ENCODE measurements at regions not wholly inside any gene's neighbourhood (a gene's known extent, or its start where the extent isn't known, plus 50 kb on each side); places are given as distances from the start of the nearest gene placed in this dataset.
"Not testable (repeated sequence)": the region's sequence is repeated elsewhere in the genome, so short reads cannot be mapped to it uniquely, and the experiment has no call there.

DNA sequence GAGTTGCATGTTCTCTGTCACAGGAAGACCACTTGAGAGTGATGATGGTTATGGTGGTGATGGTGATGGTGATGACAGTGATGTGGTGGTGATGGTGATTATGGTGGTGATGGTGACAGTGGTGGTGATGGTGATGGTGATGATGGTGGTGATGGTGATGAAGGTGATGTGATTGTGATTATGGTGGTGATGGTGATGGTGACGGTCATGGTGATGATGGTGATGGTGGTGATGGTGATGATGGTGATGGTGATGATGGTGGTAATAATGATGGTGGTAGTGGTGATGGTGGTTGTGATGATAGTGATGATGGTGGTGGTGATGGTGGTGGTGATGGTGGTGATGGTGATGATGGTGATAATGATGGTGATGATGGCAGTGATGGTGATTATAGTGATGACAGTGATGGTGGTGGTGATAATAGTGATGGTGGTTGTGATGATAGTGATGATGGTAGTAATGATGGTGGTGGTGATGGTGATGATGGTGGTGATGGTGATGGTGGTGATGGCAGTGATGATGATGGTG is 93.7 kb downstream of the ASB1 start:
- no peak for DNase-seq (ENCODE audit: low read depth in 2 of 3, low spot score in 2 of 3)

DNA sequence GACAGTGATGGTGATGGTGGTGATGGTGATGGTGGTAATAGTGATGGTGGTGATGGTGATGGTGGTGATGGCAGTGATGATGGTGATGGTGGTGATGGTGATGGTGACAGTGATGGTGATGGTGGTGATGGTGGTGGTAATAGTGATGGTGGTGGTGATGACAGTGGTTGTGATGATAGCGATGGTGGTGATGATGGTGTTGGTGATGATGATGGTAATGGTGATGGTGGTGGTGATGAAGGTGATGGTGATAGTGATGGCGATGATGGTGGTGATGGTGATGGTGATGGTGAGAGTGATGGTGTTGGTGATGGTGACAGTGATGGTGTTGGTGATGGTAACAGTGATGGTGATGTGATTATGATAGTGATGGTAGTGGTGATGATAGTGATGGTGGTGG is 94.3 kb downstream of the ASB1 start:
- no peak for DNase-seq (ENCODE audit: low read depth in 2 of 3, low spot score in 2 of 3)

DNA sequence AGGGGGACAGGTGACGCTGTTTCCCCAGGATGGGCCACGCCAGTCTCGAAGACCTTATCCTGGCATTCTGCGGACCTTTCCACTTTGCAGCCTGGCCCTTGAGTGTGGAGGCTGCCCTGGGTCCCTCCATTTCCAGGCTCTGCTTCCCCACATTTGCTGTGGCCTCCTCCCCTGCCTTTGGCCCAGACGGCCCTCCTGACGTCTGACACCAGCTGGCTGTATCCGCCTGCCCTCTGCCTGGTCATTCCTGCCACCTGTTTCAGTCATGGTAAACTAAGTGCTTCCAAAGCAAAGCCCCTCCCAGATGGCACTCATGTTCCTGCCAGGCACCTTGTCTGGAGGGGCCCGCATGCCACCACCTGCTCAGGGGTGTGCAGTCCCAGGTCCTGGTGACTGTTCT is 95.1 kb downstream of the ASB1 start:
- DNase-seq (ENCODE audit: low read depth in 2 of 3, low spot score in 2 of 3), result no peak

DNA sequence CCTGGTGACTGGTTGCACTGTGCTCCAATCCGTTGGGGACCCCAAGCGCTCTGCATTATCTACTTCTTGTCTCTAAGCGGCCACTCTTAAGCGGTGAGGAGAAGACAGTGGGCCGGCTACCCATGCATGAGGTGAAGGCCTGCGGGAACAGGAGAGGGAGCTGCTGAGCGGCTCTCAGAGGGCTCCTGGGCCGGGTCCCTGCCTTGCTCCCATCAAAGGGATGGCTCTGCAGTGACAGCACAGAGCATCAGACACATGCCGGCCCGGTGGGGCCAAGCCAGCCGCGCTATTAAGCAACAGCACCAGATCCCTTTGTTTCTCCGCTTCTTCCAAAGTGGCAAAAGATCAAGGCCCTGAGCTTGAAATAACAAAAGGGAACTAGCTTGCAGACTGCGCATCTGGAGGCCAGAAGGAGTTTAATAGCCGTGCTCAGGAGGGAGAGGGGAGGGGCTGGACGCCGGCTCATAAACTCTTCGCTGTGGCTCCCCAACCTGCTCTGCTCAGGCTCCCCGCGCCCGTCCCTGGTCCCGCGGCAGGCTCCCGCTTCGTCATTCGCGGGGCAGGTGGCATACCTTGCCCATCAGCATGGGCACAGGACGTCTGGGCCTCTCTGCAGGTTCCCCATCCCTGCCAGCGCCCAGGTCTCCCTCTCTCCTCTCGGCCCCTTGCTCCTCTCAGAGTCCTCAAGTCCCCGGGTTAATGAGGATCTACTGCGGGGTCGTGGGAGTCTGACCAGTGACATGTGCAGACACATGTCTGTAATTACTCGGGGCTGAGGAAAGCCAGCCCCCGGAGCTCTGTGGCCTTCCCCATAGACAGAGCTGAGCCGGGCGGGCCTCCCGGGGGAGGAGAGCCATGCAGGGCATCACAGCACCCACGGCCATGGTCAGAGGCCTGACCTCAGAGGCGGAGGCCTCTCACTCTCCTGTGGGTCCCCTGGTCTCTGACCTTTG is 96.7 kb downstream of the ASB1 start:
- no peak for DNase-seq (ENCODE audit: low read depth in 2 of 3, low spot score in 2 of 3)

DNA sequence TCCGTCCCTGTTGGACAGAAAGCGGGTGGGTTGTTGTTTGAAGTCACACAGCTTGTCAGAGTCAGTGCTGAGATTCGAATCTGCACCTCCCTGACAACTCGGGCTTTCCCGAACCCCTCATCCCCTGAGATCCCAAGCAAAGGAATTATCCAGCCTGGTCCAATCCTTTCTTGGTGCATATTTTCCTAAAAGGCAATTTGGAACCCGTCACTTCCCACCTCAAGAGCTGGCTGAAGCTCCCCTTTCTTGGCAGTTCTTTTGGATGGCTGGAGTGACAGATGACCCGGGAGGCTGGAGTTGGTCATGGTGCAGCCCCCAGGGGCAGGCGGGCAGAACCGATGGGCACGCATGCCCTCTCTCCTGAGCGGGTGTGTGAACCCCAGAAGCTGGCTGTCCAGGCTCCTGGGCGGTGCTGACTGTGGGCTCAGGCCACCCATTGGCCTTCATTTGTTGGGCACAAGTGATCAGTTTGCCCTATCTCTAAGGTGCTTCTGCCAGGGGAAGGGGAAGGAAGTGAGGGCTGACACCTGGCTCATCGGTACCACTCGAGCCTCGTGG is 97.8 kb downstream of the ASB1 start:
- no peak for DNase-seq (ENCODE audit: low read depth in 2 of 3, low spot score in 2 of 3)

DNA sequence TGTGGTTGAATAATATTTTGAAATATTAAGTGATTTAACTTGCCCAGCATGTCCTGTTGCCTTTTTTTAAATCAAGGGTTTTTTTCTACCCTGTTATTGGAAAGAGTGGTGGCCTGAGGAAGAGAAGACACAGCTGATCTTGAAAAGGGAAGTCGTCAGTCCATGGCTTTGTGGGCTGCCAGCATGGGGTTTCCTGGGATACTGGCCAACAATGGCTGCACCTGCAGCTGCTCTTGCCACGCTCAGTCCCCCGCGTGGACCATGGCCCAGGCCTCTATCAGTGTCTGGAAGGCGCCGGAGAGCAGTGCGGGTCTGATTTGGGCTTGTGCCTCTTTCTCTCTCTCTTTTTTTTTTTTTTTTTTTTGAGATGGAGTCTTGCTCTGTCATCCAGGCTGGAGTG is 99.3 kb downstream of the ASB1 start:
- no peak for DNase-seq (ENCODE audit: low read depth in 2 of 3, low spot score in 2 of 3)

DNA sequence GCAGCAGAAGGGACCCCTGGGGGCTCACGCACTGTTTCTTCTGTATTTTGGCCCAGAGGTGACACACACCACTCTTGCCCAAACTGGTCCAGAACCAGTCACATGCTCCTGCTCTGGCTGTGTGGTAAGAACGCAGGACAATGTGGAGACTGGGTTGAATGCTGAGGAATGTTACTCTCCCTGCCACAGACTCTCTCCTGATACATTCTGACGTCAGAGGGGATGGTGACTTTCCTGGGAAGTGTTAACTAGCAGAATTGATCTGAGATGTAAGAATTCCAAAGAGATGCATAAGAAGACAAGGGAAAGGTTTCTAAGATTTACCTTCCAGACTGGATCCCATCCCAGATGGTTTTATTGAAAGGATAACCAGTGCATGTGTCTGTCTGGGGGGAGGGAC is 100.8 kb downstream of the ASB1 start:
- no peak for DNase-seq (ENCODE audit: low read depth in 2 of 3, low spot score in 2 of 3)

DNA sequence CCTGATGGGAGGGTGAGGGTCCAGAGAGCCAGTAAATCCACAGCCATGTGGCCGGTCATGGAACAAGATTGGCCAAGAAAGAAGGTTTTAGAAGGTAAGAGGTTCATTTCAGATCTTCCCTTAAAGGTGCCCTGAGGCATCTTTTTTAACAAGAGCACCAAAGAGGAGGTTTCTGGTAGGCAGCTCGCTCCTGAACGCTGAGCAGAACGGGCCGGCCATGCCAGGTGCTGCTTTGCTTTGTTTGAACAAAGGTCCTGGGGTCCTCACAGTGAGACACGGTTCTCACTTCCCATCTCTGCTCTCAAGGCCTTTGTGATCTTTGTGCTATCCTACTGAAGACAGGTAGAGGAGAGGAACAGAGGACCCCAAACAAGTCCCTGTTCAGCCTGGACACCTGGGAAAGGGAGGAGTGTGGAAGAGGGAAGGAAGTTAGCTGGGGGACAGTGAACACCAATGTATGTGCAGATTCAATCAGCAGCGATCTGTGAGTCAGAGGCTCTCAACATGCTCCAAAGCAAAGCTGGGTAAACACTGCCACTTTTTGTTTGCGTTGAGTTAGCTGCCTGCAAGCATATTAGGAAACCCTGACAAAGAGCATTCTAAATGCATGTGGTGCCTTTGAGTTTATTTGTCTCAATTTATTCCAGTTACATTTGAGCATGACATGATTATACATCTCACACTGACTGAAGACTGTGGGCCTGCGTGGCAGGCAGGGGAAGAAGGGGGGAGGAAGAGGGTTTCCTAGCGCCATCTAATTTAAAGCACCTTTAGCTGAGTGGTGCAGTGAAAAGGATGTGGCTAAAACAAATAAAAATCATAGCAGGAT is 102.4 kb downstream of the ASB1 start:
- DNase-seq (ENCODE audit: low read depth in 2 of 3, low spot score in 2 of 3), result no peak

DNA sequence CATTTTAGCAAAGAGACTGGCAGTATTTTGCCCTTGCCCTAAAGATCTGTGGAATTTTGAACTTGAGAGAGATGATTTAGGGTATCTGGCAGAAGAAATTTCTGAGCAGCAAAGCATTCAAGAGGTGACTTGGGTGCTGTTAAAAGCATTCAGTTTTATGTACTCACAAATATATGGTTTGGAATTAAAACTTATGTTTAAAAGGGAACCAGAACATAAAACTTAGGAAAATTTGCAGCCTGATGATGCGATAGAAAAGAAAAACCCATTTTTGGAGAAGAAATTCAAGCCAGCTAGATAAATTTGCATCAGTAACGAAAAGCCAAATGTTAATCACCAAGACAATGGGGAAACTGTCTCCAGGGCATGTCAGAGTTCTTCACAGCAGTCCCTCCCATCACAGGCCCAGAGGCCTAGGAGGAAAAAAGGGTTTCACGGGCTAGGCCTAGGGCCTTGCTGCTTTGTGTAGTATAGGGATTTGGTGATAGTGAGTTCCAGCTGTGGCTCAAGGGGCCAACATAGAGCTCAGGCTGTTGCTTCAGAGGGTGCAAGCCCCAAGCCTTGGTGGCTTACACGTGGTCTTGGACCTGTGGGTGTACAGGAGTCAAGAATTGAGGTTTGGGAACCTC is 104.4 kb downstream of the ASB1 start:
- not testable (repeated sequence) for DNase-seq (ENCODE audit: low read depth in 2 of 3, low spot score in 2 of 3)

DNA sequence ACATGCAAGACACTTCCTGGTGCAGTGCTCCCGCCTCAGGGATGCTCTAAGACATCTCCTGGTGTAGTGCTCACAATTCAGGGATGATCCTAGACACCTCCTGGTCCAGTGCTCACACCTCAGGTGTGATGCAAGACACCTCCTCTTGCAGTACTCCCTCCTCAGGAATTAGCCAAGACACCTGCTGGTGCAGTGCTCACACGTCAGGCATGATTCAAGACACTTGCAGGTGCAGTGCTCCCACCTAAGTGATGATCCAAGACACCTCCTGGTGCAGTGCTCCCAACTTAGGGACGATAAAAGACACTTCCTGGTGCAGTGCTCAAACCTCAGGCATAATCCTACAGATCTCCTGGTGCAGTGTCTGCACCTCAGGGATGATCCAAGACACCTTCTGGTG is 117.0 kb downstream of the ASB1 start:
- not testable (repeated sequence) for DNase-seq (ENCODE audit: low read depth in 2 of 3, low spot score in 2 of 3)

DNA sequence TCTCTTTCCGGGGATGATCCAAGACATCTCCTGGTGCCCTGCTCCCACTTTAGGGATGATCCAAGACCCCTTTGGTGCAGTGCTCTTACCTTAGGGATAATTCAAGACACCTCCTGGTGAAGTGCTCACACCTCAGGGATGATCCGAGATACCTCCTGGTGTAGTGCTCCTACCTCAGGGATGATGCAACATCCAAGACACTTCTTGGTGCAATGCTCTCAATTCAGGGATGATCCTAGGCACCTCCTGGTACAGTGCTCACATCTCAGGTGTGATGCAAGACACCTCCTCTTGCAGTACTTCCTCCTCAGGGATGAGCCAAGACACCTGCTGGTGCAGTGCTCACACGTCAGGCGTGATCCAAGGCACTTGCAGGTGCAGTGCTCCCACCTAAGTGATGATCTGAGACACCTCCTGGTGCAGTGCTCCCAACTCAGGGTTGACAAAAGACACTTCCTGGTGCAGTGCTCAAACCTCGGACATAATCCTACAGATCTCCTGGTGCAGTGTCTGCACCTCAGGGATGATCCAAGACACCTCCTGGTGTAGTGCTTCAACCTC is 122.3 kb downstream of the ASB1 start:
- DNase-seq (ENCODE audit: low read depth in 2 of 3, low spot score in 2 of 3), result no peak

DNA sequence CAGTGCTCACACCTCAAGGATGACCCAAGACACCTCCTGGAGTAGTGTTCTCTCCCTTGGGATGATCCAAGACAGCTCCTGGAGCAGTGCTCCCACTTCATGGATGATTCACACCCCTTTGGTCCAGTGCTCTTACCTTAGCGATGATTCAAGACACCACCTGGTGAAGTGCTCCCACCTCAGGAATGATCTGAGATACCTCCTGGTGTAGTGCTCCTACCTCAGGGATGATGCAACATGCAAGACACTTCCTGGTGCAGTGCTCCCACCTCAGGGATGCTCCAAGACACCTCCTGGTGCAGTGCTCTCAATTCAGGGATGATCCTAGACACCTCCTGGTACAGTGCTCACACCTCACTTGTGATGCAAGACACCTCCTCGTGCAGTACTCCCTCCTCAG is 123.1 kb downstream of the ASB1 start:
- DNase-seq (ENCODE audit: low read depth in 2 of 3, low spot score in 2 of 3), result no peak

DNA sequence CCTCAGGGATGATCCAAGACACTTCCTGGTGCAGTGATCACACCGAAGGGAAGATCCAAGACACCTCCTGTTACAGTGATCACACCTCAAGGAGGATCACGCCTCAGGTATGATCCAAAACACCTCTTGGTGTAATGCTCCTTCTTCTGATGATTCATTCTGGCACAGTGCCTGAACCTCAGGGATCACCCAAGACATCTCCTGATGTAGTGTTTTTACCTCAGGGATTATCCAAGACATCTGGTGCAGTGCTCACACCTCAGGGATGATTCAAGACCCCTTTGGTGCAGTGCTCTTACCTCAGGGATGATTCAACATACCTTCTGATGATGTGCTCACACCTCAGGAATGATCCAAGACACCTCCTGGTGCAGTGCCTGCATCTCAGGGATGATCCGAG is 124.4 kb downstream of the ASB1 start:
- DNase-seq (ENCODE audit: low read depth in 2 of 3, low spot score in 2 of 3), result no peak

DNA sequence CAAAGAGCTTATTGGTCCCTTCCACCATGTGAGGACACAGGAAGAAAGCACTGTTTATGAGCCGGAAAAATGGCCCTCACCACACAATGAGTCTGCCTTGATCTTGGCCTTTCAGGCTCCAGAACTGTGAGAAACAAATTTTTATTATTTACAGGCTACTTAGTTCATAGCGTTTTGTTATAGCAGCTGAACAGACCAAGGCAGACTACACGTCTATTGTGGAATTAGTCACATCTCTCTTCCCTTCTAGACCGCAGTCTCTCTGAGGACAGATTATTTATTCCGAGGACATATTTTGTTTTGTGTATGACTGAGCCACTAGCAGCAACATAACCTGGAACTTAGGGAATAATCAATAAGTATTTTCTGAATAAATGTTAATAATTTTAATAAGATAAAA is 125.5 kb downstream of the ASB1 start:
- no peak for DNase-seq (ENCODE audit: low read depth in 2 of 3, low spot score in 2 of 3)

DNA sequence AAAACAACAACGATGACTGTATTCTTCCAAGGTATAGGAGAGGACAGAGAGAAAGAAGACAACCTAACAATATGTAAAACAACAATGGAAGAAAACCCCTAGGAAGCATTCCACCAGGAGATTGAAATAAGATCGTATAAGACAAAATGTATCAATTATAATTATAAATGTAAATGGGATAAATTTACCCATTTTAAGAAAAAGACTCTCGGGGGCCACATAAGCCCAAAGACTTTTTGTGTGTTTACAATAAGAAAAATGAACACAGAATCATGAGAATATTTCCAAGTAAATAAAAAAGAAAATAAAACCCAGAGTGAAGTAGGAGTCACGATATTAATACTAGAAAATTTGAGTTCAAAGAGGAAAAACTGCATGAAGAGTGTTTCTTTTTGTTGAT is 126.4 kb downstream of the ASB1 start:
- no peak for DNase-seq (ENCODE audit: low read depth in 2 of 3, low spot score in 2 of 3)

DNA sequence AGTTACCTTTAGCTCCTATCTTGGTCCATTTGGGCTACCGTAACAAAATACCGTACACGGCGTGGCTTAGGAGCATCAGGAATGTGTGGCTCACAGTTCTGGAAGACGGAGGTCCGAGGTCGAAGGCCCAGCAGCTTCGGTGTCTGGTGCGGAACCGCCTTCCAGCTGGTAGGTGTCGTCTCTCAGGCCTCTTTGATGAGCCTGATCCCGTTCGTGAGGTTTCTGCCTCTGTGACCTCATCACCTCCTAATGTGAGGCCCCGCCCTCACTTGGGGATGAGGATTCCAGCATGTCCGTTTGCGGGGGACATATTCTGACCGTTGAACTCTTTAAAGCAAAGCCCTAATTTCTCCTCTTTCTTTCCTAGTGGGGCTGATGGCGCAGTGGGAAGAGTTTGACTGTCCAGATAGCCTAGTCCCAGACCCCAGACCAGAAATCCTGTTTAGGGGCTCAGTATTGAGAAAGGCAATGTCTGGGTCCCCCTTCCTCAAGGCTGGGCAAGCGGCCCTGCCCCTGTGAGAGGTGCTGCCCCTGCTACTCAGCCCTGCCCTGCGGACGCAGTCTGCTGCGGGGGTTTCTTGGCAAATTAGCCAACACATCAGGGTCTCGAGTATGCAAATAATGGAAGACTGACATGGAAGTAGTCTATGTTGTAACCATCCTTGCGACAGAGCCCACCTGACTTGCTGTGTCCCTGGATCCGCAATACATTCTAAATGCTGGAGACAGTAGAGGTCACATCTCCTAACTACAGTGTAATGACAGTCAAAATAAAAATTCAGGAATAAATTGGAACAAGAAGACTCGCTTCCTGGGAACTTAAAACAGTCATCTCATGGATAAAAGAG is 128.0 kb downstream of the ASB1 start:
- DNase-seq (ENCODE audit: low read depth in 2 of 3, low spot score in 2 of 3), result no peak

DNA sequence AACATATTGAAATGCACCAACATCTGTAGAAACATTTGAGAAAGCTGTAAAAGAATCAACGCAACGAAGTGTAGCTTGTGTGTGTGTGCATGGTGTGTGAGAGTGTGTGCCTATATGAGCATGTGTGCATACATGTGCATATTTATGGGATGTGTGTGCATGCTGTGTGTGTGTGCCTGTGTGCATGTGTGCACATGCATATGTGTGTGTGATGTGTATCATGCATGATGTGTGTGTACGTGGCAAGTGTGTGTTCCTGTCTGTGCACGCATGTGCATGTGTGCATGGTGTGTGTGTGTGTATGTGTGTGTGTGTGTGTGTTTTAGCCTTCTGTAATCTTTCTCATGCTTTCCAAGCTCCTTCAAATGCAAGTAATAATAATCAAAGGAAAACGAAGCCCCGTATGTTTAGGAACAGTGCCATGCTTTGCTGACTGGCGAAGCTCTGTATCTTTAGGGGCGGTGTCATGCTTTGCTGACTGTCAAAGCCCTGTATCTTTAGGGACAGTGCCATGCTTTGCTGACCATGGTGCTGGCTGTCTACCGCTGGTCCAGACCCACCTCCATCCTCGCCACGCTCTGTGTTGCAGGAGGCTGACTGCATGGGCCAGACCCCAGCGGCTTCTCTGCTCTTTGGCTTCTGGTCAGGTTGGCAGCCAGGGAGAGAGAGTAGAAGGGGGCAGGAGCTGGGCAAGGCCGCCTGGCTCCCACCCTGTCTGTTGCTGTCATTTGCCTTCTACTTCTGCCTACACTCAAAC is 129.2 kb downstream of the ASB1 start:
- DNase-seq (ENCODE audit: low read depth in 2 of 3, low spot score in 2 of 3), result no peak

DNA sequence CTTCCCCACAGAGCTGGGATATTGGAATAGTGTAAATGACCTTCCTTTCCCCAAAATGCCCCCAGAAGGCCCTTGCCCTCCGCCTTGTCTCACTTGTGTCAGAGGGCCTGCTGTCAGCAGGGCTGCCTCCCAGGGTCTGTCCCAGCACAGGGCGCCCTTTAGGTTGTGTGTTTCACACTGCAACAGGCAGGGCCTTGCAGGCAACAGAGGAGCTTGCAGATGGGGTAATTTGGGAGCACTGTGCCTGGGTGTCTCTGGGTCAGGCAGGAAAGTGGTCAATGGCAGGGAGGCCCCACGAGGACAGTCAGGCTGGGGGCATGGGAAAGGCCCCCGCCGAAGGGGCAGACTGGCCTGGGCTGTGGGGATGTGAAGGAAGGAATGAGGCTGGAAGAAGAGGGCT is 130.7 kb downstream of the ASB1 start:
- DNase-seq (ENCODE audit: low read depth in 2 of 3, low spot score in 2 of 3), result no peak

DNA sequence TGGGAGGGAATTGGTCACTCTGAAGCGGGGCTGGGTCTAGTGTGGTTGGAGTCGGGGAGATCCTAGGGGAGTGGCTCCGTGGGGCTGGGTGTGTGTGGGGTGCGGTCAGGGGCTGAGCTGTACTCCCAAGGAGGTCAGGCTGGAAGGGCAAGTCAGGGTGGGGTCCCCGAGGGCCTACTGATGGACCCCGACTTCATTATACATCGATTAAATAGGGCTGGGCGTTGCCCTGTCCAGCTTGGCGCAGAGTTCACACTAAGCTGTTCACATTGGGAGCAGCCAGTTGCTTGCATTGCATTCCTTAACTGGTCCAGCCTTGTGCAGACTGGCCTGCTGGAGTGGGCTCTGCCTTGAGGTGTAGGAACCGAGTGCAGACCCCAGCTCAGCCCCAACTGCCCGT is 131.2 kb downstream of the ASB1 start:
- no peak for DNase-seq (ENCODE audit: low read depth in 2 of 3, low spot score in 2 of 3)

Measured in activated CD8-positive, alpha-beta memory T cell treated with anti-CD3 and anti-CD28 coated beads for 48 hours (primary cell).